ENCODE measurements at regions not wholly inside any gene's neighbourhood (a gene's known extent, or its start where the extent isn't known, plus 50 kb on each side); places are given as distances from the start of the nearest gene placed in this dataset.

DNA sequence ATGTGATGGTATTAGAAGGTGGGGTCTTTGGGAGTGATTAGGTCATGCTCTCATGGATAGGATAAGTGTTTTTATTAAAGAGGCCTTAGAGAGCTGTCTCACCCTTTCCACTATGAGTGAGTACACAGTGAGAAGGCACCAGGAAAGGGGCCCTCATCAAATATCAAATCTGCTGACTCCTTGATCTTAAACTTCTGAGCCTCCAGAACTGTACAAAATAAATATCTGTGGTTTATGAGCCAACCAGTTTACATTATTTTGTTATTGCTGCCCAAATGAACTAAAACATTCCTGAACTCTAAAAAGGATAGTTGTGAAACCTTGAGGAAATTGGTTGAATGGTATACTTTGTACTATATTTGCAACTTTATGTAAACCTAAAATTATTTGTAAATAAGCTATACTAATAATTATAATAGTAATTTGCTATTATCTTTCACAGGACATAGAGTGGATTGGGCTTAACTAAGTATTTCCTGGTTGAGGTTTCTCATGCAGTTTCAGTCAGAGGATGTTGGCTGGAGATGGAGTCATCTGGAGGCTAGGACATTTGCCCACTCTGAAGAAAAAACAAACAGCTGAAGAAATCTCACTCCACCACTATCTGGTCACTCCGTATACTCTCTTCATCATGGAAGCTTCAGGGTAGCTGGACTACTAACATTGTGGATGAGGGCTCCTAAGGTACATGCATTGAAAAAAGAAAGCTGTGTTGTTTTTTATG, 1068.6 kb upstream of the CADM2 start:
- no peak for DNase-seq (ENCODE audit: low read depth in 2 of 2)

DNA sequence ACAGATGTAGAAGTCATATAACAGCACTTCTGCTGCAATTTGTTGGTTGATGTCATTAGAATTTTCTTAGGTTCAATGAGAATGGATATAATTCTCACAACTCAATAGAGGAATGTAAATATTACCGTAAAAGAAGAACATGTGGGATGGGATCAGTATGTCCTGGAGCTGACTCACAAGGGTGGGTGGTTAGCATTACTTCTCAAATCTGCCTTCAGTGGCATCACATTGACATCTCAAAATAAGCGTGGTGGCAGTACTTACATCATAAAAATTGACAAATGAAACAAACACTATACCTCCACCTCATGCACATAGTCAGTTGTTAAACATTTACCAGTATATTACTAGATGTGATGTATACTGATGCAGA, 1068.0 kb upstream of the CADM2 start:
- no peak for DNase-seq (ENCODE audit: low read depth in 2 of 2)

DNA sequence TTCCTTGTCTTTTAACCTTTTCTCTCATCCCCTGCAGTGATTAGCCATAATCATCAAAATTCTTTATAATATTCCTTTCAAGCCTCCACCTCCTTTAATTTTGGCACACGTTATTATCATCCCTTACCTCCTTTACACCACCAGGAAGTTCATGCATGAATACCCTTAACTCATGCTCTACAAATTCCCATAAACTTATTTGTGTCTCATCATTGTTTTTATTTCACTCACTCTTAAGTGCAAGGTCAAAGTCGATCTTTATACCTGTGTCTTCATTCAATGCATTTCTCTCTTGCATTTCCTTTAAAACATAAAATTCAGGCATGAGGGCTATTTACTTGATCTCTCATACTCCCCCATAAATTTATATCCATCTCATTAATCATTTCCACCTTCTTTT, 1064.6 kb upstream of the CADM2 start:
- DNase-seq (ENCODE audit: low read depth in 2 of 2): no peak

DNA sequence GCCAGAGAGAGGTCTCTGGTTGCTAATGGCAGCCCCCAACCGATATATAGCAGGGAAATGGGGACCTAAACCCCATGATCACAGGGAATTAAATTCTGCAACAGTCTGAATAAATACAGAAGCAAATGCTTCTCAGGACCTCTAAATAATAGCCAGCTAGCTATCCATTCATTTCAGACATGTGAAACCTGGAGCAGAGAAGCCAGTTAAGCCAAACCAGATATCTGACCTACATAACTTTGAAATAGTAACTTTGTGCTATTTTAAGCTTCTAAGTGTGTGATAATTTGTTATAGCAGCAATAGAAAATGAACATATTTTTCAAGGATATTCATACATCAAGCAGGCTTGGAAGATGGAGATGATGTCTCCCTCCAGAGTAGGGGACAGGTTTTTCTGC, 1062.9 kb upstream of the CADM2 start:
- DNase-seq (ENCODE audit: low read depth in 2 of 2): no peak

DNA sequence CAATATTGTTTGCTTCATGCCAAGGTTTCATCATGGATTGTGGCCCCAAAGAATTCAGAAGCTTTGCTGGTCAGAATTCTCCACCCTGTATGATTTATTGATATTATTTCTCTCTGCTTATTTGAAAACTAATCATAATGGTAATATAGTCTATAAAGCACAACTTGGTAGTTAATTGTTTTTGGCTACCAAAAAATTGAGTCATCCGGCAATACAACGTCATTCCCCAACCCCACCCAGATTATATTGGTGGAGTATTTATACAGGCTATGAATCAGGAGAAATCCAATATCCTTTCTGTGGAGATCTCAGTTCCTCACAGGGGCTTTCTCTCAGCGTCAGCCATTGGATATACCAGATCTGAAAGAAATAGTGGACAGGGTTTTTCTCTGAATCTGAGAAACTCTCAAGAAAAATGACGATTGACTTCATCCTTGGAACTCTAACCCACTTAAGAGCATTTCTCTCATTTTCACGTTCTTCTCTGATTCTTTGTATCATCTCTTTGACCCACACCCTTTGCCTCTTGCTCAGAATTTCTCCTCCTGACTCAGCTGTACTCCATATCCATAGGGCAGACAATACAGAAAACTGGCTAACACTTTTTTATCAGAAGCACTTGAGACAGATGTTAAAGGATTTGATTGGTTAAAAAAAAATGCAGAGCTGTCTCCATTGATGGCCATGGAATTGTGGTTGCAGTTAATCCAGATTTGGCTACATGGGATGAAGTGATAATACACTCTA, 1055.8 kb upstream of the CADM2 start:
- DNase-seq (ENCODE audit: low read depth in 2 of 2): no peak

DNA sequence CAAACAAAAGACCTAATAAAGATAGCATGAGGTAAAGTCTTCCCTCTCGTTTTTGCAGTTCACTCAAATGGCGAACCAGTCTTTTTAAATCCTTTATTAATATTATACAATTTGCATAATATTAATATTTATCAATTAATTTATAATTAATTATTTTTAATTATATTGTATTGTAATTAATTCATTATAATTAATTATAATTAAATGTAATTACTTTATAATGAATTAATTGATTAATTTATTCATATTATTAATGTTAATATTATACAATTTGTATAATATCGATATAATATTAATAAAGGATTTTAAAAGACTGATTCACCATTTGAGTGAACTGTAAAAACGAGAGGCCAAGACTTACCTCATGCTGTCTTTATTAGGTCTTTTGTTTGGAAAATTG, 1045.4 kb upstream of the CADM2 start:
- DNase-seq (ENCODE audit: low read depth in 2 of 2): no peak

DNA sequence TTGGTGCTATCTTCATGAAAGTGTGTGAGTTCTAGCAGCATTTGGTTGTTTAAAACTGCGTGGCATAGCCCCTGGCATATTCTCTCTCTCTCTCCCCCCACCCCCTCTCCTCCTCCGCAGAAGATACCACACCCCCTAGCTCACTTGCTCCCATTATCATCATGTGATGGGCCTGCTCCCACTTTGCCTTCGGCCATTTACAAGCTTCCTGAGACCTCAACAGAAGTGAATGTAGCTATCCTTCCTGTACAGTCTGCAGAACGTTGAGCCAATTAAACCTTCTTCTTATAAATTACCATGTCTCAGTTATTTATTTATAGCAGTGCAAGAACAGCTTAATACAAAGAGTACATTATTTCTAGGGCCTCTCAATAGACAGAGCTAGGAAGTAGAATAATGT, 1032.5 kb upstream of the CADM2 start:
- DNase-seq (ENCODE audit: low read depth in 2 of 2): no peak

DNA sequence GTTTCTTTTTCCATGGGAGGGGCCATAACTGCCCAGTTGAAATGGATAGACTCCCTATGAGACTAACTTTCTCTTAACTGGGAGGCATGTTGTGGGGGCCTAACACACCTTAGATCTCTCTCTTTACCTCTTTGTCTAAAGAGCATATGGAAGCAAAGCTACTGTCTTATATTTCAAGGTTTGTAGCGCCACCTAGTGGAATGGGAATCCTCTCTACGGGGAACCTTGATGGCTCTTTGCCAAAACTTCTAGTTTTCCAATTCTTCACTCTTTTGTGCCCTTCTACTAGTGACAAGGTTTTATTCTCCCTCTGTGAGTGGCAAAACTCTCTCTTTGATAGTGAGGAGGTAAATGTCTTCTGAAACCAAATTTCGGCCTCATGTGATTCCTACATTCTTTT, 1030.4 kb upstream of the CADM2 start:
- DNase-seq (ENCODE audit: low read depth in 2 of 2): peak in 1 of 2 donors; percentile 1

DNA sequence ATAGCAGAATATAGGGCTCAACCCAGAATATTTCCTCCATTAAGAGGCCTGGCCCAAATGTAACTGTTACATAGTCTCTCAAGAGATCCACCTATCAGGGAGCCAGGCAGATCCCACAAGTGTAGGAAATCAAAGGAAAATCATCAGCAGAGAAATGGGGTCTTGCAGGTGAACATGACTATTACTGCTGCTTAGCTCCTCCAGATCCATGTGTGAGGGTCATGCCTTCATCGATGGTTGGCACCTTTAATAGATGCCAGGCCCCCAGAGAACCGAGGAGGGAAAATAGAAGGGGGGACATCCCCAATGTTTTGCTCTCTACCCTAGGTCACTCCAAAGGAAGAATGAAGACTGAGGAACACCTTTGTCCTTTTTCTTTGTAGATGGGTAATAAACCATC, 1029.9 kb upstream of the CADM2 start:
- peak; percentile 7 to 11 for DNase-seq (ENCODE audit: low read depth in 2 of 2)

DNA sequence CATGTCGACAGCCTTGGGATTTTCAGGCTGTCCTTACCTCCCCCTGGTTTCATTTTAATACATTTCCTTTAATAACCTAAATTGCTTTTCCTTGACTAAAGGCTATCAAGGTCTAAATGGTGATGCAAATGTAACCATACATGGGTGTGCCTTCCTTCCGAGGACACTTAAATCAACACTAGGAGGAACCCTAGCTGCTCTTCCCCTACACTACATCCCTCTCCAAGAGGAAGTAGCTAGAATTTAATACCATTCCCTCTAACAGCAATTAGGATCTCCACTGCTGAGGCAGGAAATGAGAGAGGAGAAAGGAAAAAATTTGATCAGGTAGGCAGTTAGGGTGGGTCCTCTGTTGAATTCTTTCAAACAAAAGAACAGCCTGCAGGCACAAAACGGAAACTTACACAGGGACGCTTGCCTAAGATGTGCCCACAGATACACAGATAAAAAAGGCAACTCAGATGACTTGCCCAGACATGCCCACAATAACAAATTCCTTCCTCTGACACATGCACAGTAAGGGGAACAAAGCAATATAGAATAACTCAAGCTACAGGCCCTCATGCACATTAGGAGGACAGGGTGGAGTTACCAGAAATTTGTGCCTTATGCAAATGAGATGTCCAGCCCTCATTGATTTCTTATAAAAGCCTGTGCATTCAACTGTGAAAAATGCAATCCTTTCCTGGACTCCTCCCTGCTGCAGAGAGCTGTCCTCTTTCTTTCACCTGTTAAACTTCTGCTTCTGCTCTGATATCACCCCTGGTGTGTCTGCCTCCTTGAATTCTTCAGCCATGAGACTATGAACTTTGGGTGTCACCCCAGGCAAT, 1024.4 kb upstream of the CADM2 start:
- DNase-seq (ENCODE audit: low read depth in 2 of 2): peak; percentile 2 to 7

DNA sequence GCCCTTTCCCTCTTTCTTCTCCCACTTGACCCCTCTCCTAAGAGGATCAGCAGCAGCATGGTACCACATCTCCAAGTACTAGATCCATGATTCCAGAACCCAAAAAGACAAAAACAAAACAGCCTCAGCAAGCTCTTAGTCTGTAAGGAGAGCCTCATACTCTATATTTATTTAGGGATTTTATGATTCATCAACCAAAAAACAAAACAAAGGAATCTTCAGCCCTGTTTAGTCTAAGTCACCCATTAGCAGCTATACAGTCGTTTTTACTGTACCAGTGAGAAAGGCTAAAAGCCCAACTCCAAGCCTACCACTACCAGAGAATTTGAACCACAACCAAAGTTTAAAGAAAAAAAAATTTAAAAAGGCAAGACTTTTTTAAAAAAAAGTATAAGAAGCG, 1020.3 kb upstream of the CADM2 start:
- no peak for DNase-seq (ENCODE audit: low read depth in 2 of 2)

DNA sequence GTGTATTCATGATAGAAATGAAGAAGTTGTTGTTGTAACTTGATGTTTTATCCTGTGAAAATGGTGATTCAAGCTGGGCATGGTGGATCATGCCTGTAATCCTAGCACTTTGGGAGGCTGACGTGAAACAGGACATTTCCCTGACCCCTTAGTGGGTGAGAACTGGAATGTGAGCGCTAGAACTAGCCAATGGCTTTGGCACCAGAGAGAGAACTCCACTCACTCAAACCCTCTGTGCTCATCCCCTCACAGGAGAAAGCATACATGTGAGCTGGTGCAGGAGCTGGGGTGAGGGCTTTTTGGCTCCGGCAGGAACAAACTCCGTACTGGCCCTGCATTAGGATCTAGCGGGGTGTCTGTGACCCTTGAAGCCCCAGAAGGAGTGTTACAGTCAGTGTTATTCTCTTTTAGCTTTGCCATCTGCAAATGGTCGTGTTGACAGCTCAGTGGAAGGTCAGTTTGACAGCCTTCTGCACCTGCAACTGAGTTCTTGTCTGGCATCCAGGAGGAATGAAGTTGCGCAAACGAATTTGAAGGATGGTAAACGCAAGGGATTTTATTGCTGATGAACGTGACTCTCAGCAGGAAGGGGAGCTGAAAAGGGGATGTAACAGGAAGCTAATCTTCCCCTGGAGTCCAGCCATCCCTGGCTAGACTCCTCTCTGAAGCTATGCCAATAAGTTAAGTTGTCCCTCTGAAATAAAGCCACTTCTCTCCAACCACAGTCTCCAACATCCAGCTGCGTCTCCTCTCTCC, 1016.6 kb upstream of the CADM2 start:
- DNase-seq (ENCODE audit: low read depth in 2 of 2): no peak

DNA sequence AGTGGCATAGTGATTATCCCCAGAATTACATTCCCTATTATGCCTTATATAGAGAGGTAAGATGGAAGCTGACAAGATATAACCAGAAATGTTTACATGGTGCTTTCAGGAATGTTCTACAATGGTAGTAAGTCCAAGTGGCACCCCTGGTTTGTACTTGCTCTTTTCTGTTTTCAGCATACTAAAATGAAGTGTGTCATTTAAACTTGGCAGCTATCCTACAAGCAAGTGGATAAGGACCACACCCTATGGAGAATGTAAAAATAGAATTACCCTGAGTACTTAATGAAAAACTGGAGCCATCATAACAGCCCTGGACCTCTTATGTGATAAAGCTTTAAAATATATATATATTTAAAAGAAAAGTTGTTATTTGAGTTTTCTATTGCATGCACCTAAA, 1012.7 kb upstream of the CADM2 start:
- DNase-seq (ENCODE audit: low read depth in 2 of 2): no peak

DNA sequence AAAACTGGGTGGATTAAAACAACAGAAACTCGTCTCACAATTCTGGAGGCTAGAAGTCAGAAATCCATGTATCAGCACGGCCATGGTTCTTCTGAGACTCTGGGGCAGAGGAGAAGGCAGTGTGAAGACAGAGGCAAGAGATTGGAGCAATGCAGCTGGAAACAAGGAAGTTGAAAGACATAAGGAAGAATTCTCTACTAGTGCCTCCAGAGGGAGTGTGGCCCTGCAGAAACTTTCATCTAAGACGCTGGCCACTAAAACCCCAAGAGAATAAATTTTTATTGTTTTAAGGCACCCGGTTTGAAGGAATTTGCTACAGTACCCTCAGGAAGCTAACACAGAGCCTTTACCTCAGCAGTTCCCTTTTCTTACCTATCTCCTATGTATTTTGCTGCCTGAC, 1012.2 kb upstream of the CADM2 start:
- DNase-seq (ENCODE audit: low read depth in 2 of 2): no peak

DNA sequence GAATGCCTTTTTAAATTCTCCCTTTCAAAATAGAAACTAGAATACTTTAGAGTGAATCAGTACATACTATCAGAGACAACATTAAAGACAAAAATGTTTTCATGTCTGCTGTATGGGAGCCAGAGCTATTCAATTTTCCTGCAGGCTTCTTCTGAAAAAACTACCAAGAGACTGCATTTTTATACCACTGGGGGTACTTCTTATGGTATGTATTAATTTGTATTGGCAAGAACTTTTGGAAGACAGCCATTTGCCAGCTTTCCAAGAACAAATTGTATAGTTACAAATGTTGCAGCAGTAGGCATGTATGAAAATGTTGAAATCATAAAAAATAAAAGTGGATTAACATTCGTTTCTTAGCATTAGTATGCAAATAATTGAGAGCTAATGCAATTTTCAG, 1010.0 kb upstream of the CADM2 start:
- DNase-seq (ENCODE audit: low read depth in 2 of 2): no peak

DNA sequence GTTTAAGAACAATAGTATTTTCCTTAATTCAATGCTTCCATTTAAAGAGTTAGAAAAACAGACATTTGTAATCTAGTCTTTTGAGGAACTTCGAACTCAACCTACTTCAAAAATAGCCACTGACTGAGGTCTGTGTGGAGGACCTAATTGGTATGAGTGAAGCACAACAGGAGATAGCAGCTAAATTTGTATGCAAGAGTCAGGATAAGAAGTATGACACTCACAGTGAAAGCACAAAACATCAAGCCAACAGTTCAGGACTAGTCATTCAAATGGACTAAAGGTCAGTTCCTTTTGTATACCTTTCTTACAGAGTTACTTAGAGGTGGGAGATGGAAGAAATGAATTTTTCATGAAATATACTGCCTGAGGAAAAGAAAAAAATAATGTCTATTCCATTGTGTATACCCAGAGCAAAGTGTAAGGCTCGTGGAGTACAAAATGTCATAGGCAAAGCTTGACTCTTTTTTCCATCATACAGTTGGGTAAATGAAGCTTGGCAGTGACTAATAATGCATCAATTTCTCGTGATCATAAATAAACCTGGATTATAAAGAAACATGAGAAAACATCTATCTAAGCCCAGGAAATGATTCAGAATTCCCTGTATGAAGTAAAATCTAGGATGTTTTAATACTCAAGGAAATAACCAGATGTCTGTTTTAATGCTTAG, 1005.2 kb upstream of the CADM2 start:
- DNase-seq (ENCODE audit: low read depth in 2 of 2): no peak

DNA sequence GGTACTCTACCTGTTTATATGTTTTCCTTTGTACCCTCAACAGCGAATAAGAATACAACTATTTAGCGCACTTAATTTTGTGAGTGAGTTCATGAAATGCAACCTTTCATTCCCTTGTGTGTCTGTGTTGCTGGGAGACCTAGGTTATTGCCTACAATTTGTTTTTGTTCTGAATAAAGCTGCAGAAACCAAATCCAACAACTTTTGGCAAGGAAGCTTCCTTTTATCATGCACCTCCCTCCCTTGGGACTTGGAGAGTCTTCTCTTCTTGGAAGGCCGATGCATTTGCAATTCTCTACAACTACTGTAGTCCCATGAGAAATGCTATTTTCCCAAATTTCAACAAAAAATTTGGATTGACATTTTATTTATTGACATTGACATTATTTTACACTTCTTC, 1002.4 kb upstream of the CADM2 start:
- DNase-seq (ENCODE audit: low read depth in 2 of 2): no peak

DNA sequence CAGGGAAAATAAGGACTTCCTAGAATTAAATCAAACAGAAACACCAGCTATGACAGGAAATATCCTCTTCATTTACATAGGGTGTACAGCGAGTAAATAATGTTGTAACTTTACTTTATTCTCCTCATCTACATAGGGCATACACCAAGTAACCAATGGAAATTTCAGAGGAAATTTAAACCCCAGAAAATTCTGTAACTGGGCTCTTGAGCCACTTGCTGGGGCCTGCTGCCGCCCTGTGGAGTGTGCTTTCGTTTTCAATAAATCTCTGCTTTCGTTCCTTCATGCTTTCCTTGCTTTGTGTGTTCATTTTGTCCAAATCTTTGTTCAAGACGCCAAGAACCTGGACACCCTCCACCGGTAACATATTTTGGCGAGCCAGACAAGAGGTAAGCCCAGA, 990.4 kb upstream of the CADM2 start:
- no peak for DNase-seq (ENCODE audit: low read depth in 2 of 2)

DNA sequence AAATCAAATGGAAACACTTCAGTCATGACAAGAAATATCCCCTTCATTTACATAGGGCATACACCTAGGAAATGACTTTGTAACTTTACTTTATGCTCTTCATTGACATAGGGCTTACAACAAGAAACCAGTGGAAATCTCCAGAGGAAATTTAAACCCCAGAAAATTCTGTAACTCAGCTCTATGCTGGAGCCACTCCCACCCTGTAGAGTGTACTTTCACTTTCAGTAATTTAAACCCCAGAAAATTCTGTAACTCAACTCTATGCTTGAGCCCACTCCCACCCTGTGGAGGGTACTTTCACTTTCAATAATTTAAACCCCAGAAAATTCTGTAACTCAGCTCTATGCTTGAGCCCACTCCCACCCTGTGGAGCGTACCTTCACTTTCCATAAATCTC, 987.1 kb upstream of the CADM2 start:
- DNase-seq (ENCODE audit: low read depth in 2 of 2): no peak

DNA sequence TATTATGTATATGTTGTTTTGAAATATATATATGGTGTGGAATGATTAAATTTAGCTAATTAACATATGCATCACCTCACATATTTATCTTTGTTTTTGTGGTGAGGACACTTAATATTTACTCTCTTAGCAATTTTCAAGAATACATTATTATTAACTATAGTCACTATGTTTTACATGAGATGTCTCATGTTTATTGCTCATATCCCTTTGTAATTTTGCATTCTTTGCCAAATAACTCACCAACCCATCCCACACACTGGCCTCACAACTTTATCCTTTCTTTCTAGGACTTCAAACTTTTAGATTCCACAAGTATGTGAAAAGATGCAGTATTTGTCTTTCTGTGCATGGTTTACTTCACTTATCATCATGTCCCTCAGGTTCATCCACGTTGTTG, 950.2 kb upstream of the CADM2 start:
- no peak for DNase-seq (ENCODE audit: low read depth in 2 of 2)

DNA sequence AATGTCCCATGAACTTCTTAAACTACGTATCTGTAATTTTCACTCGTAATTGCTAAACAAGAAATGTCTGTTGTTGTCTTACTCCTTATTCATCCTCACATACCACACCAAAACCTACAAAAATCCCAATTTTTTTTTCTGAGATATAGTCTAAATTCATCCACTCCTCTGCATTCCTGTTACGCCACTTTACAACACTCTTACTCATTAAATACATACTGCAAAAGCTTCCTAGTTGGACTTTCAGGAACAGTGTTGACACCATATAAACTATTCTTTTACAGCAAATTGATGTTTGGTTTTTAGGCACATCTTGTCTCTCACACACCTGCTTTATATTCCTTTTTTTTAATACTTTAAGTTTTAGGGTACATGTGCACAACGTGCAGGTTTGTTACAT, 934.9 kb upstream of the CADM2 start:
- DNase-seq (ENCODE audit: low read depth in 2 of 2): no peak
